Adipocyte (in vitro differentiated cells): ENCODE measurements at regions not wholly inside any gene's neighbourhood (a gene's known extent, or its start where the extent isn't known, plus 50 kb on each side); places are given as distances from the start of the nearest gene placed in this dataset.
"Not testable (repeated sequence)": the region's sequence is repeated elsewhere in the genome, so short reads cannot be mapped to it uniquely, and the experiment has no call there.

Experiments
- DNase-seq: peaks from one replicate; pipeline ENCODE4 v3.0.0-alpha.2; 2015; ENCODE audit warnings: low read depth
- H3K27me3 ChIP-seq: replicated peaks from 2 replicates; pipeline ENCODE4 v1.7.0; 2013; ENCODE audit warnings: mild to moderate bottlenecking, low read length, moderate library complexity; ENCODE audit not compliant: control insufficient read depth, insufficient read depth
- H3K36me3 ChIP-seq: 2 replicates; pipeline ENCODE4 v1.7.0; 2013; ENCODE audit warnings: low read length, mild to moderate bottlenecking, moderate library complexity; ENCODE audit not compliant: control insufficient read depth, insufficient read depth, severe bottlenecking
- H3K4me1 ChIP-seq: 2 replicates; pipeline ENCODE4 v1.7.0; 2013; ENCODE audit warnings: mild to moderate bottlenecking, low read length, moderate library complexity; ENCODE audit not compliant: control insufficient read depth, insufficient read depth
- H3K4me3 ChIP-seq: 2 replicates; pipeline ENCODE4 v1.7.0; 2013; ENCODE audit warnings: mild to moderate bottlenecking, low read length, moderate library complexity
- H3K9ac ChIP-seq: 2 replicates; pipeline ENCODE4 v1.7.0; 2013; ENCODE audit warnings: mild to moderate bottlenecking, low read length, moderate library complexity
- H3K9me3 ChIP-seq: 2 replicates; pipeline ENCODE4 v1.7.0; 2013; ENCODE audit warnings: mild to moderate bottlenecking, low read length, moderate library complexity; ENCODE audit not compliant: control insufficient read depth

GRCh38 chr20:17822039-17822438 lies 122.3 kb downstream of the BANF2 start:
- Histone ChIP-seq H3K36me3 (no peaks in the 10 kb centered on the region), H3K4me3 (no peak overlapping the region), H3K9ac (peak overlapping the region; percentile 4), H3K27me3 (no peaks in the 10 kb centered on the region), H3K4me1 (peaks cover 25% of the 10 kb centered on the region), H3K9me3 (peaks cover 9% of the 10 kb centered on the region)
- peak; percentile 87 for DNase-seq

- H3K4me3 ChIP-seq, H3K36me3 ChIP-seq, DNase-seq, H3K27me3 ChIP-seq, H3K9me3 ChIP-seq: not testable (repeated sequence)
- peaks cover 25% of the 10 kb centered on the region for H3K4me1 ChIP-seq
- H3K9ac ChIP-seq: peak overlapping the region; percentile 4
Measured at GRCh38 chr20:17821606-17822005, 121.8 kb downstream of the BANF2 start.

- H3K36me3 ChIP-seq: no peaks in the 10 kb centered on the region
- no peak overlapping the region for H3K4me3 ChIP-seq
- peaks cover 9% of the 10 kb centered on the region for H3K9me3 ChIP-seq
- H3K27me3 ChIP-seq: no peaks in the 10 kb centered on the region
- no peak overlapping the region for H3K9ac ChIP-seq
- DNase-seq: no peak
- peaks cover 11% of the 10 kb centered on the region for H3K4me1 ChIP-seq
Measured at GRCh38 chr20:17819395-17820093, 119.8 kb downstream of the BANF2 start.

GRCh38 chr20:17818187-17818586 lies 118.4 kb downstream of the BANF2 start:
- no peaks in the 10 kb centered on the region for H3K36me3 ChIP-seq
- DNase-seq: no peak
- no peak overlapping the region for H3K9ac ChIP-seq
- no peaks in the 10 kb centered on the region for H3K27me3 ChIP-seq
- H3K4me3 ChIP-seq: no peak overlapping the region
- peaks cover 9% of the 10 kb centered on the region for H3K9me3 ChIP-seq
- peaks cover 11% of the 10 kb centered on the region for H3K4me1 ChIP-seq

- DNase-seq: no peak
- Histone ChIP-seq H3K9me3 (peaks cover 9% of the 10 kb centered on the region), H3K27me3 (no peaks in the 10 kb centered on the region), H3K36me3 (no peaks in the 10 kb centered on the region), H3K4me1 (peaks cover 5% of the 10 kb centered on the region), H3K9ac (no peak overlapping the region), H3K4me3 (no peak overlapping the region)
Measured at GRCh38 chr20:17816804-17817587, 117.2 kb downstream of the BANF2 start.

- Histone ChIP-seq H3K9me3 (no peaks in the 10 kb centered on the region), H3K4me3 (no peak overlapping the region), H3K4me1 (peaks cover 33% of the 10 kb centered on the region), H3K27me3 (no peaks in the 10 kb centered on the region), H3K9ac (no peak overlapping the region), H3K36me3 (no peaks in the 10 kb centered on the region)
- DNase-seq: no peak
Measured at GRCh38 chr20:17811628-17811965, 111.8 kb downstream of the BANF2 start.

GRCh38 chr20:17810847-17811627 lies 111.3 kb downstream of the BANF2 start:
- H3K4me1 ChIP-seq: peaks cover 39% of the 10 kb centered on the region
- H3K27me3 ChIP-seq: no peaks in the 10 kb centered on the region
- no peak for DNase-seq
- no peak overlapping the region for H3K4me3 ChIP-seq
- H3K36me3 ChIP-seq: no peaks in the 10 kb centered on the region
- no peaks in the 10 kb centered on the region for H3K9me3 ChIP-seq
- no peak overlapping the region for H3K9ac ChIP-seq

GRCh38 chr20:17810062-17810631 lies 110.4 kb downstream of the BANF2 start:
- Histone ChIP-seq H3K9ac (no peak overlapping the region), H3K9me3 (no peaks in the 10 kb centered on the region), H3K27me3 (no peaks in the 10 kb centered on the region), H3K36me3 (no peaks in the 10 kb centered on the region), H3K4me3 (no peak overlapping the region), H3K4me1 (peaks cover 41% of the 10 kb centered on the region)
- peak; percentile 67 for DNase-seq

GRCh38 chr20:17809362-17810061 lies 109.7 kb downstream of the BANF2 start:
- no peaks in the 10 kb centered on the region for H3K27me3 ChIP-seq
- H3K9ac ChIP-seq: no peak overlapping the region
- H3K9me3 ChIP-seq: no peaks in the 10 kb centered on the region
- no peak for DNase-seq
- H3K36me3 ChIP-seq: no peaks in the 10 kb centered on the region
- H3K4me3 ChIP-seq: no peak overlapping the region
- H3K4me1 ChIP-seq: peaks cover 41% of the 10 kb centered on the region

- DNase-seq: no peak
- peaks cover 43% of the 10 kb centered on the region for H3K4me1 ChIP-seq
- no peaks in the 10 kb centered on the region for H3K27me3 ChIP-seq
- H3K36me3 ChIP-seq: no peaks in the 10 kb centered on the region
- H3K9me3 ChIP-seq: no peaks in the 10 kb centered on the region
- H3K4me3 ChIP-seq: no peak overlapping the region
- peak overlapping the region; percentile 63 for H3K9ac ChIP-seq
Measured at GRCh38 chr20:17808782-17809181, 109.0 kb downstream of the BANF2 start.
